Neuronal stem cell (in vitro differentiated cells): ENCODE measurements at regions not wholly inside any gene's neighbourhood (a gene's known extent, or its start where the extent isn't known, plus 50 kb on each side); places are given as distances from the start of the nearest gene placed in this dataset.

Source experiments
- DNase-seq: peaks from one replicate; pipeline ENCODE4 v3.0.0-alpha.2; 2013; ENCODE audit warnings: low spot score
- H2AFZ ChIP-seq: one replicate; pipeline ENCODE4 v1.6.1; 2013; ENCODE audit warnings: mild to moderate bottlenecking, low read length, inconsistent platforms
- H2AK5ac ChIP-seq: 2 replicates; pipeline ENCODE4 v1.6.1; 2013; ENCODE audit warnings: low read depth, mild to moderate bottlenecking, inconsistent platforms, low read length, moderate library complexity, mixed read lengths
- H2BK120ac ChIP-seq: 2 replicates; pipeline ENCODE4 v1.6.1; 2013; ENCODE audit warnings: low read depth, mild to moderate bottlenecking, inconsistent platforms, low read length, moderate library complexity, mixed read lengths
- H2BK12ac ChIP-seq: one replicate; pipeline ENCODE4 v1.6.1; 2013; ENCODE audit warnings: low read length, inconsistent platforms
- H2BK15ac ChIP-seq: 2 replicates; pipeline ENCODE4 v1.6.1; 2013; ENCODE audit warnings: mild to moderate bottlenecking, low read length, inconsistent platforms, mixed read lengths
- H2BK5ac ChIP-seq: one replicate; pipeline ENCODE4 v1.6.1; 2013; ENCODE audit warnings: inconsistent platforms, mild to moderate bottlenecking, low read length, moderate library complexity
- H3K14ac ChIP-seq: one replicate; pipeline ENCODE4 v1.6.1; 2013; ENCODE audit warnings: low read length, inconsistent platforms
- H3K18ac ChIP-seq: 2 replicates; pipeline ENCODE4 v1.6.1; 2013; ENCODE audit warnings: low read length, inconsistent platforms
- H3K23ac ChIP-seq: 2 replicates; pipeline ENCODE4 v1.6.1; 2013; ENCODE audit warnings: low read depth, mild to moderate bottlenecking, mixed read lengths, low read length, inconsistent platforms; ENCODE audit not compliant: poor library complexity
- H3K27ac ChIP-seq: replicated peaks from 3 replicates; pipeline ENCODE4 v1.5.1; 2013; ENCODE audit warnings: low read length, inconsistent platforms
- H3K27me3 ChIP-seq, 3 experiments: 2 replicates each; pipeline ENCODE4 v1.6.1; 2013; ENCODE audit warnings: low read length in 3 of 3, mild to moderate bottlenecking in 2 of 3, inconsistent platforms in 1 of 3, low read depth in 1 of 3, mixed read lengths in 1 of 3, moderate library complexity in 1 of 3; ENCODE audit not compliant: control insufficient read depth in 3 of 3, insufficient read depth in 3 of 3
- H3K36me3 ChIP-seq, 2 donors: replicated peaks in 1 of 2; 2 replicates each; pipeline ENCODE4 v1.6.1; 2013; ENCODE audit warnings: low read length in 2 of 2; ENCODE audit not compliant: control insufficient read depth in 2 of 2, insufficient read depth in 2 of 2
- H3K4ac ChIP-seq: 2 replicates; pipeline ENCODE4 v1.6.1; 2013; ENCODE audit warnings: inconsistent platforms, mild to moderate bottlenecking, low read length, moderate library complexity
- H3K4me1 ChIP-seq, 2 donors: 1 replicate in 1 of 2; 2 replicates in 1 of 2; pipeline ENCODE4 v1.6.1; 2013; ENCODE audit warnings: low read length in 2 of 2, low read depth in 1 of 2; ENCODE audit not compliant: control insufficient read depth in 2 of 2, insufficient read depth in 1 of 2
- H3K4me2 ChIP-seq: one replicate; pipeline ENCODE4 v1.6.1; 2013; ENCODE audit warnings: mild to moderate bottlenecking, low read length, inconsistent platforms; ENCODE audit not compliant: insufficient read depth, poor library complexity, severe bottlenecking
- H3K4me3 ChIP-seq, 2 donors: 2 replicates each; pipeline ENCODE4 v1.5.1; 2013; ENCODE audit warnings: low read length in 2 of 2, mild to moderate bottlenecking in 2 of 2, inconsistent platforms in 1 of 2, moderate library complexity in 1 of 2
- H3K79me1 ChIP-seq: one replicate; pipeline ENCODE4 v1.6.1; 2013; ENCODE audit warnings: low read depth, mild to moderate bottlenecking, inconsistent platforms, low read length, moderate library complexity
- H3K9ac ChIP-seq: one replicate; pipeline ENCODE4 v1.6.1; 2013; ENCODE audit warnings: mild to moderate bottlenecking, low read depth, low read length, inconsistent platforms; ENCODE audit not compliant: poor library complexity
- H3K9me3 ChIP-seq, 2 donors: replicated peaks in 1 of 2; 2 replicates each; pipeline versions ENCODE3 to v1.6.1; 2013; ENCODE audit warnings: low read length in 2 of 2, mild to moderate bottlenecking in 2 of 2, inconsistent platforms in 1 of 2, low read depth in 1 of 2, mixed read lengths in 1 of 2, moderate library complexity in 1 of 2; ENCODE audit not compliant: control insufficient read depth in 2 of 2, insufficient read depth in 1 of 2
- H4K8ac ChIP-seq: one replicate; pipeline ENCODE4 v1.6.1; 2013; ENCODE audit warnings: low read depth, mild to moderate bottlenecking, inconsistent platforms, low read length, moderate library complexity
- H4K91ac ChIP-seq: one replicate; pipeline ENCODE4 v1.6.1; 2013; ENCODE audit warnings: low read length, low read depth, mild to moderate bottlenecking, inconsistent platforms; ENCODE audit not compliant: poor library complexity
- WGBS, 2 donors: extraction: QIAGEN DNeasy Blood & Tissue Kit; methylation state at CpG; one replicate each; pipeline ENCODE4 v1.1.7; 2013; ENCODE audit warnings: missing lambda C conversion rate in 2 of 2, mixed read lengths in 1 of 2; ENCODE audit not compliant: insufficient read length in 2 of 2, insufficient replicate concordance in 1 of 2; ENCODE audit errors: extremely low coverage in 2 of 2; 5-methylcytosine and 5-hydroxymethylcytosine counted together

GRCh38 chr6:11407414-11407813 lies 130.1 kb upstream of the TMEM170B start:
- Histone ChIP-seq H3K4ac (no peak overlapping the region), H4K8ac (no peak overlapping the region), H3K79me1 (no peaks in the 10 kb centered on the region), H3K9me3 (peaks cover 0 to 13% of the 10 kb centered on the region in 2 donors), H2BK5ac (no peak overlapping the region), H3K4me3 (no peak overlapping the region), H2AK5ac (no peak overlapping the region), H3K4me1 (peaks cover 3% of the 10 kb centered on the region in 2 donors), H2BK12ac (no peak overlapping the region), H3K9ac (no peak overlapping the region), H3K14ac (no peak overlapping the region), H3K36me3 (no peaks in the 10 kb centered on the region), H2AFZ (no peak overlapping the region), H3K27ac (no peak overlapping the region), H2BK15ac (no peak overlapping the region), H3K4me2 (no peak overlapping the region), H2BK120ac (no peak overlapping the region), H4K91ac (no peak overlapping the region), H3K23ac (no peak overlapping the region), H3K18ac (no peak overlapping the region), H3K27me3 (no peaks in the 10 kb centered on the region)
- no peak for DNase-seq
- WGBS, 2 donors = no CpG with 5 or more reads among the region's 2 CpGs

GRCh38 chr6:11404838-11405237 lies 132.7 kb upstream of the TMEM170B start:
- Histone ChIP-seq H3K4ac (no peak overlapping the region), H3K18ac (no peak overlapping the region), H3K4me2 (no peak overlapping the region), H2BK120ac (no peak overlapping the region), H4K91ac (no peak overlapping the region), H3K9ac (no peak overlapping the region), H2BK15ac (no peak overlapping the region), H3K36me3 (no peaks in the 10 kb centered on the region), H3K4me1 (peaks cover 0 to 3% of the 10 kb centered on the region in 2 donors), H2BK5ac (no peak overlapping the region), H2AFZ (no peak overlapping the region), H2AK5ac (no peak overlapping the region), H3K79me1 (no peaks in the 10 kb centered on the region), H3K9me3 (peaks cover 0 to 13% of the 10 kb centered on the region in 2 donors), H3K14ac (no peak overlapping the region), H4K8ac (no peak overlapping the region), H3K23ac (no peak overlapping the region), H3K27me3 (no peaks in the 10 kb centered on the region), H3K27ac (no peak overlapping the region), H2BK12ac (no peak overlapping the region), H3K4me3 (no peak overlapping the region)
- DNase-seq = no peak
- WGBS, 2 donors = no CpG with 5 or more reads among the region's 4 CpGs

- H4K8ac ChIP-seq = no peak overlapping the region
- H2BK12ac ChIP-seq = no peak overlapping the region
- H3K4me2 ChIP-seq = no peak overlapping the region
- H2BK15ac ChIP-seq = no peak overlapping the region
- H3K18ac ChIP-seq = no peak overlapping the region
- no peak overlapping the region for H2AFZ ChIP-seq
- no peak overlapping the region for H3K23ac ChIP-seq
- no peak overlapping the region for H2BK5ac ChIP-seq
- no peak overlapping the region for H3K27ac ChIP-seq
- no peaks in the 10 kb centered on the region for H3K27me3 ChIP-seq
- H2BK120ac ChIP-seq = no peak overlapping the region
- H3K79me1 ChIP-seq = no peaks in the 10 kb centered on the region
- H3K9me3 ChIP-seq = peaks cover 0 to 13% of the 10 kb centered on the region in 2 donors
- no peak overlapping the region for H3K4ac ChIP-seq
- H3K4me1 ChIP-seq = peaks cover 0 to 3% of the 10 kb centered on the region in 2 donors
- DNase-seq = no peak
- no peak overlapping the region for H4K91ac ChIP-seq
- H3K36me3 ChIP-seq = no peaks in the 10 kb centered on the region
- no peak overlapping the region for H3K9ac ChIP-seq
- no CpG with 5 or more reads among the region's 10 CpGs for WGBS, 2 donors
- no peak overlapping the region for H2AK5ac ChIP-seq
- no peak overlapping the region for H3K4me3 ChIP-seq
- no peak overlapping the region for H3K14ac ChIP-seq
Measured at GRCh38 chr6:11404081-11404480, 133.5 kb upstream of the TMEM170B start.

- no peak overlapping the region for H4K8ac ChIP-seq
- no peak overlapping the region for H3K4me2 ChIP-seq
- no peak overlapping the region for H2AK5ac ChIP-seq
- no peak overlapping the region for H3K9ac ChIP-seq
- H3K27me3 ChIP-seq = no peaks in the 10 kb centered on the region
- H2AFZ ChIP-seq = no peak overlapping the region
- no peak overlapping the region for H2BK120ac ChIP-seq
- H3K4ac ChIP-seq = no peak overlapping the region
- no peaks in the 10 kb centered on the region for H3K79me1 ChIP-seq
- peaks cover 0 to 3% of the 10 kb centered on the region in 2 donors for H3K4me1 ChIP-seq
- H3K36me3 ChIP-seq = no peaks in the 10 kb centered on the region
- no peak overlapping the region for H2BK5ac ChIP-seq
- H3K27ac ChIP-seq = no peak overlapping the region
- H3K4me3 ChIP-seq = no peak overlapping the region
- H3K18ac ChIP-seq = no peak overlapping the region
- WGBS, 2 donors = no CpG with 5 or more reads among the region's 11 CpGs
- no peak overlapping the region for H4K91ac ChIP-seq
- H2BK15ac ChIP-seq = no peak overlapping the region
- H3K14ac ChIP-seq = no peak overlapping the region
- no peak for DNase-seq
- no peak overlapping the region for H3K23ac ChIP-seq
- H3K9me3 ChIP-seq = peaks cover 0 to 13% of the 10 kb centered on the region in 2 donors
- no peak overlapping the region for H2BK12ac ChIP-seq
Measured at GRCh38 chr6:11403035-11403601, 134.4 kb upstream of the TMEM170B start.
